Activated CD8-positive, alpha-beta T cell treated with anti-CD3 and anti-CD28 coated beads for 36 hours (primary cell): ENCODE measurements at regions not wholly inside any gene's neighbourhood (a gene's known extent, or its start where the extent isn't known, plus 50 kb on each side); places are given as distances from the start of the nearest gene placed in this dataset.

ENCODE experiments used
- ATAC-seq: fragments of 200-7000 bp; cut with Tn5 transposase; one replicate; pipeline ENCODE4 v1.10.0; 2021; ENCODE audit warnings: mild to moderate bottlenecking, moderate library complexity
- CTCF ChIA-PET: fragments of 350-600 bp; sonication (Branson Sonifier 250); formaldehyde crosslinking; loops from one replicate; lab custom pipeline; 2021; ENCODE audit warnings: antibody characterized with exemption; lab: Charles Lee
- POLR2A ChIA-PET: fragments of 350-600 bp; sonication (Branson Sonifier 250); formaldehyde crosslinking; loops from one replicate; lab custom pipeline; 2021; ENCODE audit warnings: antibody characterized with exemption; lab: Charles Lee
- DNase-seq: peaks from one replicate; pipeline ENCODE4 v3.0.0-alpha.2; 2020
- H3K27ac Mint-ChIP-seq: one replicate; pipeline ENCODE4 v1.8.0; 2021; ENCODE audit warnings: mild to moderate bottlenecking, mixed read lengths
- H3K27me3 Mint-ChIP-seq: one replicate; pipeline ENCODE4 v1.8.0; 2021; ENCODE audit warnings: mixed read lengths
- H3K36me3 Mint-ChIP-seq: one replicate; pipeline ENCODE4 v1.8.0; 2021; ENCODE audit warnings: low read depth, mixed read lengths
- H3K4me1 Mint-ChIP-seq: one replicate; pipeline ENCODE4 v1.8.0; 2021; ENCODE audit warnings: low read depth, mixed read lengths
- H3K4me3 Mint-ChIP-seq: one replicate; pipeline ENCODE4 v1.8.0; 2021; ENCODE audit warnings: mild to moderate bottlenecking, moderate library complexity, mixed read lengths
- H3K9me3 Mint-ChIP-seq: one replicate; pipeline ENCODE4 v1.8.0; 2021; ENCODE audit warnings: mixed read lengths
- intact Hi-C: fragments of 100-400 bp; cut with micrococcal nuclease; formaldehyde crosslinking; loops from one replicate; pipeline ENCODE4 v1.10.0; 2022
- TF ChIP-seq, protein P1 (sequence below): fragments of 200-600 bp; IDR thresholded peaks from one replicate; pipeline ENCODE4 v1.8.0; 2022; ENCODE audit warnings: antibody characterized with exemption, mild to moderate bottlenecking

DNA sequence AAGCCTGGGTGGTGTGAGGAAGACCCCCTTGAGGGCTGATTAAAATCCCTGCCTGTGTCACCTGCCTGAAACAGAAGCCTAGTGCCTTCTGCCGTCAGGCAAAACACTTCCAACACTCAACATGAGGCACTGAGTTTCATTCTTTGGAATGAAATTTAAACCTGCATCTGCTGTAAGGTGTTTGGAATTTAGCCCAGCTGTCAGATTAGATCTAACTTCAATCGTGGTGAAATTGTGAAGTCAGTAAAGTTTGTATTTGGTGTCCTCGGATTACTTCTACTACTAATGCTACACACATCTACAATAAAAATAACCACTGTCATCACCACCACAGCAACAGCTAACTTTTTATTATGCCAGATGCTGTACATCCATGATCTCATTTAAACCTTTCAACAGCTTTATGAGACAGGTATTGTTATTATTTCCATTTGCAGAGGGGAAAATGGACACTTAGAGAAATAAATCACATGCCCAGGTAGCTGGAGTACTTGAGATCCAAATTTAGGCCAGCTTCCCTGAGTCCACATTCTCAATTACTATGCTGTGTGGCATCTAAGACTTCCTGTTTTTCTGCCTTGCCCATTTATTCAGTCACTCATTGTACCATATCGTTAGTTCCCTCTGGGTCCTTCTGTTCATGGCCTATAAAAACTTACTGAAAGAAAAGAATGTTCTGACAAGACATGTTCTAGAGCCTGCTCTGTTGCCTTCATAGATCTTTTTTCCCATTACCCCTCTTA lies 98.2 kb upstream of the GCFC2 start:
- Mint-ChIP-seq H3K27me3 (no peaks in the 10 kb centered on the region), H3K4me3 (no peak overlapping the region), H3K36me3 (no peaks in the 10 kb centered on the region), H3K9me3 (no peaks in the 10 kb centered on the region), H3K4me1 (no peaks in the 10 kb centered on the region), H3K27ac (no peak overlapping the region)
- POLR2A ChIA-PET = no interaction called here
- DNase-seq (no peak), ATAC-seq (no peak)
- TF ChIP-seq, protein P1, sequence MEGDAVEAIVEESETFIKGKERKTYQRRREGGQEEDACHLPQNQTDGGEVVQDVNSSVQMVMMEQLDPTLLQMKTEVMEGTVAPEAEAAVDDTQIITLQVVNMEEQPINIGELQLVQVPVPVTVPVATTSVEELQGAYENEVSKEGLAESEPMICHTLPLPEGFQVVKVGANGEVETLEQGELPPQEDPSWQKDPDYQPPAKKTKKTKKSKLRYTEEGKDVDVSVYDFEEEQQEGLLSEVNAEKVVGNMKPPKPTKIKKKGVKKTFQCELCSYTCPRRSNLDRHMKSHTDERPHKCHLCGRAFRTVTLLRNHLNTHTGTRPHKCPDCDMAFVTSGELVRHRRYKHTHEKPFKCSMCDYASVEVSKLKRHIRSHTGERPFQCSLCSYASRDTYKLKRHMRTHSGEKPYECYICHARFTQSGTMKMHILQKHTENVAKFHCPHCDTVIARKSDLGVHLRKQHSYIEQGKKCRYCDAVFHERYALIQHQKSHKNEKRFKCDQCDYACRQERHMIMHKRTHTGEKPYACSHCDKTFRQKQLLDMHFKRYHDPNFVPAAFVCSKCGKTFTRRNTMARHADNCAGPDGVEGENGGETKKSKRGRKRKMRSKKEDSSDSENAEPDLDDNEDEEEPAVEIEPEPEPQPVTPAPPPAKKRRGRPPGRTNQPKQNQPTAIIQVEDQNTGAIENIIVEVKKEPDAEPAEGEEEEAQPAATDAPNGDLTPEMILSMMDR = no peak
- intact Hi-C loops = no loop called here
- CTCF ChIA-PET = interaction anchor here (1.7 kb wide), 1 partner anchor 15 kb away, joined by 4 read pairs; no protein-coding TSS in a partner anchor

DNA sequence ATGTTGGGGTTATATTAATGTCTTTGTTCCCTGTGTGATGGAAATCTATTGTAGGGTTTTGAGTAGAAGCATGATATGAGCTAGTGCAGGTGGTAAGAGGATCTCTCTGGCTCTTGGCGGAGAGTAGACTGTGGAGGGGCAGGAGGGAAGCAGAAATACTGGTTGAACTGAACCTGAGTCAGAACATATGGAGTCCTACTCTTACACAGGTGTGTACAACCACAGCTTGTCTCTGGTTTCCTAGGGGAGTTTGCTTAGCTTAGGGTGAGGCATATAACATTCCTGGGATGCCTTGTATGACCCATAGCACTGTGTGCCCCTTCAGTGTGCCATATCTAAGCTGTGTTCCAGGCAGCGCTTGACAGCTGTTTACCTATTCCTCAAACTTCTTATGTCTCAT lies 97.3 kb upstream of the GCFC2 start:
- H3K4me3 Mint-ChIP-seq = no peak overlapping the region
- POLR2A ChIA-PET = no interaction called here
- TF ChIP-seq, protein P1 = no peak
- no peaks in the 10 kb centered on the region for H3K9me3 Mint-ChIP-seq
- no peak overlapping the region for H3K27ac Mint-ChIP-seq
- DNase-seq = no peak
- CTCF ChIA-PET = no interaction called here
- no peaks in the 10 kb centered on the region for H3K27me3 Mint-ChIP-seq
- no peaks in the 10 kb centered on the region for H3K36me3 Mint-ChIP-seq
- no peaks in the 10 kb centered on the region for H3K4me1 Mint-ChIP-seq
- no peak for ATAC-seq
- intact Hi-C loops = no loop called here

DNA sequence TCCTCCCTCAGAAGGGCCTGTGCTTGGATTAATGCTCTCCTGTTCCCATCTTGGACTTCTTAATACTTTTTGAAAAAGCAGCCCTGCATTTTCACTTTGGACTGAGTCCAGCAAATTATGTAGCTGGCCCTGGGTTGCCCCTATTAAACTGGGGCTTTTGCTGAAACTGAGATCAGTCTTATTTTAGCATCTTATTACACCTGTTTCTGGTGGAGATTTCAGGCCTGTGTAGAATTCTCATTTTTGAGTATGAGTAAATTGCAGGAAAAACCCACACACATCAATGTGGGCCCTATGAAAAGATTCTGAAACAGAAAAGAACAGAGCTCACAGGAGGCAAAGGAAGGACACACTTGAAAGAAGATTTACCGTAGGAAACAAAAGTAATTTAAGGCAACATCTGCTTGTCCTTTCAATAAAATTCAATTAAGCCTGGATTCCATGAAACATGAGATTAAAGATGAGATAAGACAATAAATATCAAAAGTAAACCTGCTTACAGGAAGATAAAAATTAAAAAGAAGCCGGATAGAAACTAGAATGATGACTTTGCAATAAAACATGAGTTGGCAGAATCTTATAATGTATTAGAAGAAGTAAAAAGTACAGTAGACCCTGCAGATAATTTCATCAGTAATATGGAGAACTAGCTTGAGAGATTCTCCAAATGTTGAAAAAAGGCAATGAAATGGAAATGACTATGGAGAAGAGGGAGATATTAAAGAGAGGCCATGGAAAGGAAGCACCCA lies 90.7 kb upstream of the GCFC2 start:
- Mint-ChIP-seq H3K4me3 (no peak overlapping the region), H3K27me3 (no peaks in the 10 kb centered on the region), H3K4me1 (no peaks in the 10 kb centered on the region), H3K36me3 (no peaks in the 10 kb centered on the region), H3K9me3 (no peaks in the 10 kb centered on the region), H3K27ac (no peak overlapping the region)
- ATAC-seq (no peak), DNase-seq (no peak)
- TF ChIP-seq, protein P1 = no peak
- intact Hi-C loops = no loop called here
- CTCF ChIA-PET = no interaction called here
- POLR2A ChIA-PET = no interaction called here

DNA sequence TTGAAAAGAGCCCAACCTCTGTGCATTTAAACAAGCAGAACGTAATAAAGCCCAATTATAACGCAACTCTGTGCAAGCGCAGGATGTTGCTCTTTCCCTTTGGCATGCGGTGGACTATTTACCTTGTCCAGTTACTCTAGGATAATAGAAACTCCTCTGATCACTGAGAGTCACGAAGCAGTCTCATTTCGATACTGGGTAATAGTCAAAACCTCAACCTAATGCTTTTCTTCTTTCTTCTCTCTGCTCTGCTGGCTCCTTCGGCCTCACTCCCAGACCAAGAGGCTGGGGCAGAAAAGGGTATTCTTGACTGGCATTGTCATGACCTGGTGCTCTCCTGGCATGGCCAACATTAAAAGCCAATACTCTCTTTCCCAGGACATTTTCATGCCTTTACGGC lies 89.7 kb upstream of the GCFC2 start:
- ATAC-seq (no peak), DNase-seq (no peak)
- no peaks in the 10 kb centered on the region for H3K36me3 Mint-ChIP-seq
- no peaks in the 10 kb centered on the region for H3K9me3 Mint-ChIP-seq
- no peaks in the 10 kb centered on the region for H3K4me1 Mint-ChIP-seq
- CTCF ChIA-PET = no interaction called here
- intact Hi-C loops = no loop called here
- no peaks in the 10 kb centered on the region for H3K27me3 Mint-ChIP-seq
- H3K27ac Mint-ChIP-seq = no peak overlapping the region
- POLR2A ChIA-PET = no interaction called here
- no peak overlapping the region for H3K4me3 Mint-ChIP-seq
- TF ChIP-seq, protein P1 = no peak

DNA sequence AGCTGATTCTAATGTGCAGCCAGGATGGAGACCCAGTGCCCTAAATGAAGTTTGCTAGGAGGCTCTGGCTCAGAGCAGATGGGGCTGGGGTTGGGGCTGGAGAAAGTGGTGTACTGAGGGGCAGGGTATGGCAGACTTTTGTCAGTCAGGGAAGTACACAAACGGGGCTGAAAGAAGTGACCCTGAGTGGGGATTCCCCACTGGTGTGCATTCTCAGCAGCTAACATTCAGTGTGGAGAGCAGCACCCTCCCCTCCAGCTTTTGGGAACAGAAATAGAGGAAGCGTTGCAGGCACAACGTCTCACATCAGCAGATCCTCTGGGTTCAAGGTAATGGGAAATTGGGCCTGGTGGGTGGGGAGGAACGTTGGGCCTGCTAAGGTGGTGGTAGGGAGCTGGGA lies 89.1 kb upstream of the GCFC2 start:
- Mint-ChIP-seq H3K9me3 (no peaks in the 10 kb centered on the region), H3K27me3 (no peaks in the 10 kb centered on the region), H3K36me3 (no peaks in the 10 kb centered on the region), H3K4me1 (no peaks in the 10 kb centered on the region), H3K4me3 (no peak overlapping the region), H3K27ac (no peak overlapping the region)
- intact Hi-C loops = no loop called here
- ChIA-PET CTCF (no interaction called here), POLR2A (no interaction called here)
- TF ChIP-seq, protein P1 = no peak
- DNase-seq = no peak
- no peak for ATAC-seq
